Astrocyte of the hippocampus (primary cell): ENCODE measurements at regions not wholly inside any gene's neighbourhood (a gene's known extent, or its start where the extent isn't known, plus 50 kb on each side); places are given as distances from the start of the nearest gene placed in this dataset.

Experiments
- DNase-seq: peaks from one replicate; pipeline ENCODE4 v3.0.0; 2011; ENCODE audit warnings: low read depth, low spot score

GRCh38 chrX:42096265-42096920, 173.0 kb upstream of the CASK start:
- peak; percentile 90 for DNase-seq

DNA sequence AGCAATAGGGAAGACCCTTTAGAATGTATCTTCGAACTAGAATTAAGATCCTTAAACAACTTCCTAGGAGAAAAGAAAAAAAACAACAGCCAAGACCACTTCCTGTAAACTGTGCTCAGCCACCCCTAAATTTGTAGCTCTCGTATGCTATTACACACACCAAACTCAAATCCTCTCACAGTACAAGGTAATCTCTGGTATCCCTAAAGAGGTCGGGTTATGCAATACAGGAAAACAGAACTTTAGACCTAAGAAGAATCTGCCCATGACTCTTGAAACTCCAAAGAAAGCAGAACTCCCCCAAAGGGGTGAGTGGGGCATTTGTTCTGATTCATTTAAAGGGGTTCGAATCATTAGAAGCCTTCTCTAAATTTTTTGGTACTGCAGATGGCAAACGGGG, 170.9 kb upstream of the CASK start:
- DNase-seq = no peak

GRCh38 chrX:42093756-42094155, 170.4 kb upstream of the CASK start:
- DNase-seq = no peak

DNA sequence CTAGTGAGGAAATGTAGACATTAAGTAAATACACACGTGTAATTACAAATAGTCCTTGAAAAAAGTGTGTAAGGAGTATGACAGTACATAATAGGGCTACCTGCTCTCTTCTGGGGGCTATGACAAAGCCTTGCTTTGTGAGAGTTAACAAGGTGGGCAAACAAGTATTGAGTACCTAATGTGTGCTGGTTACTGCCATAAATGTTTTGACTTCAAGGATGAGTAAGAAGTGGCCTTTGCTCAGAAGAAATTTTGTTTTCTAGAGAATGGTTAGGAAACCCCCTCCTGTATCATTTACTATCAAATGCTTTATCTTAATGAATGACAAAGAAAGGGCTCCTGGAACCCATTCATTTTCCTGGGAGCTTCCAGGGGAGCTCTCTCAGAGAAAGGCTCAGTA, 167.0 kb upstream of the CASK start:
- no peak for DNase-seq

DNA sequence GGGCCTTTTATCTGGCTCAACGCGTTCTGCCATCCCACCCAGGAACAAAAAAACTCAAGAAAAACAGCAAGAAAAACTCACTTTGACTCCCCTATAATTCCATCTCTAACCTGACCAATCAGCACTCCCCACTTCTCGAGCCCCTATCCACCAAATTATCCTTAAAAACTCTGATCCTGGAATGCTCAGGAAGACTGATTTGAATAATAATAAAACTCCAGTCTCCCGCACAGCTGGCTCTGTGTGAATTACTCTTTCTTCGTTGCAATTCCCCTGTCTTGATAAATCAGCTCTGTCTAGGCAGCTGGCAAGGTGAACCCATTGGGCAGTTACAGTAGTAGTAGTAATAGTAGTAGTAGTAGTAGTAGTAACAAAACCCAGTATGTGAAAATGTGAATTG, 165.7 kb upstream of the CASK start:
- DNase-seq = no peak

- DNase-seq = no peak
Measured at GRCh38 chrX:42087960-42088359, 164.6 kb upstream of the CASK start.

DNA sequence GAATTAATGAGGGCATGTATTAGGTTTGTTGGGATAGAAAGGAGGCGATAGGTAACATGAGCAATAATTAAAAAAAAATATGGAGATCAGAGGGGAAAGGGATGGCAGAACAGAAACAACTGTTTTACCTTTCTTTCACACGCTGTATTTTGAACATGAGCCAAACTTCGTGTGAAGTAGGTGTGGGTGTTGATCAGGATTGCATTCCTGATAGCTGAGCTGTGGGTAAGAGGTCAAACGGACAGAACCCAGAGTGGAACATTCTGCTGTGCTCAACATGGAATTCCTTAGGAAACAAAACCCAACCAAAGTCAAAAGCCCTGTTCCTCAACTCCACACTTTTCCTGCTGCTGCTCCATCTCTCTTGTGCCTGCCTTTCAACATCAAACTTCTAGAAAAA, 162.5 kb upstream of the CASK start:
- DNase-seq = peak; percentile 21

GRCh38 chrX:42079968-42080367, 156.6 kb upstream of the CASK start:
- DNase-seq = no peak

DNA sequence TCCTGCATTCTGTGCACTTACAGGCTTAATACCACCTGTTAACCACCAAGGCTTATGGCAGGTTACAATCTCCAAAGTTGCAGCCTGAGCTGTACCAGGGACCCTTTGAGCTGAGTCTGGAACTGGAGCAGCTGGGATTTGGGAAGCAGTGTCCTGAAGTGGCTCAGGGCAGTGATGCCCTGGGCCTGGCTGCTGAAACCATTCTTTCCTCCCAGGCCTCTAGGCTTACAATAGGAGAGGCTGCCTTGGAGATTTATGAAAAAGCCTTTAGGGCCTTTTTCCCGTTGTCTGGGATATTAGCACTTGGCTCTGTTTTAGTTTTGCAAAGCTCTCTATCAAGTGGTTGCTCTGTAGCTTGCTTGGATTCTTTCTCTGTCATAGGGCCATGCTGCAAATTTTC, 154.3 kb upstream of the CASK start:
- DNase-seq = no peak

GRCh38 chrX:42075032-42075431, 151.7 kb upstream of the CASK start:
- no peak for DNase-seq

GRCh38 chrX:42073448-42073847, 150.1 kb upstream of the CASK start:
- DNase-seq = no peak

GRCh38 chrX:42070866-42071265, 147.5 kb upstream of the CASK start:
- DNase-seq = no peak

DNA sequence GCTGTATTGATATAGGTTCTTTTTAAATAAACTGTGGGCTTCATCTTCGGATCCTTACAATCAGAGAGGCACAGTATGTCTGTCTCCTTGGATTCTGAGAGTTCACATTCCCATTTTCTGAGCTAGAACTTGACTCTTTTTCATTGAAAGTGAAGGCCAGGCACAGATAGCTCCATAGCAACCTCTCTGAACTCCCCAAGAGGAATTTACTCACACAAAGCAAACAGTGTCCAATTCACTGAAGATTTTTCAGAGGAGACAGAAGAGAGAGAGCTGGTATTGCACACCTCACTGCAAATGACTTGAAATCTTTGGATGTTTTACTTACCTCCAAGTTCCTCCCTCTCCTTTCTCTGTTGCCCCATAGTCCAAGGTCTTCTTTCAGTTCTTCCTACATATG, 130.9 kb upstream of the CASK start:
- DNase-seq = peak; percentile 2

- DNase-seq = no peak
Measured at GRCh38 chrX:42050345-42050744, 127.0 kb upstream of the CASK start.

GRCh38 chrX:42047886-42048285, 124.5 kb upstream of the CASK start:
- DNase-seq = no peak

- no peak for DNase-seq
Measured at GRCh38 chrX:42028109-42028508, 104.8 kb upstream of the CASK start.

DNA sequence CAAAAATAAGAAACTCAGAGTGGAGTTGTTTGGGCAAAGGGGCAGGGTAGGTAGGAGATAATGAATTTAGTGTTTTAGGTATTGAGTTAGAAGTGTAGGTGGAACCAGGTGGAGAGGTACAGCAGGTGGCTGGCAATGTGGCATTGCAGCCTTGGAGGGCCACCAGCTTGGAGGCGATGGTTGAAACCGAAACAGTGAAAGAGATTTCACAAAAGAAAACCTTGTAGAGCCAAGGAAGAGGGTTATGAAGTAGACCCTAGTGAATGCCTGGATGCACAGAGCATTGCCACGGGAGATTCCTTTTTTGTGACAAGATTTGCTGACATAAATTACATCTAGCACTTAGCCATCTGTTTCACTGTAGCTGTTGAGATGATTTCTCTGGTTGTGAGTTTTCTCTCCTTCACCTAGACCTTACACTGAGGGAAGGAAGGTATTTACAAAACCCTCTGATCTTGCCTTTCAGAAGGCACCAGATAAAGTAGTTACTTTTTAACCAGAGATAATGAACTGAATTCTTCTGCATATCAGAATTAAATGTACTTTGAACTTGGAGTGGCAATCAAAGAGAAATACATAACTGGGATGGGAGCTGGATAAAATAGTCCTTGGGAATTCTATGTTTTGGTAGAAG, 104.1 kb upstream of the CASK start:
- no peak for DNase-seq

- DNase-seq = no peak
Measured at GRCh38 chrX:42025861-42026260, 102.5 kb upstream of the CASK start.

GRCh38 chrX:42023122-42023521, 99.8 kb upstream of the CASK start:
- no peak for DNase-seq

- DNase-seq = no peak
Measured at GRCh38 chrX:42022158-42022557, 98.8 kb upstream of the CASK start.

GRCh38 chrX:42021058-42021457, 97.7 kb upstream of the CASK start:
- no peak for DNase-seq

GRCh38 chrX:42020225-42020624, 96.9 kb upstream of the CASK start:
- DNase-seq = no peak

DNA sequence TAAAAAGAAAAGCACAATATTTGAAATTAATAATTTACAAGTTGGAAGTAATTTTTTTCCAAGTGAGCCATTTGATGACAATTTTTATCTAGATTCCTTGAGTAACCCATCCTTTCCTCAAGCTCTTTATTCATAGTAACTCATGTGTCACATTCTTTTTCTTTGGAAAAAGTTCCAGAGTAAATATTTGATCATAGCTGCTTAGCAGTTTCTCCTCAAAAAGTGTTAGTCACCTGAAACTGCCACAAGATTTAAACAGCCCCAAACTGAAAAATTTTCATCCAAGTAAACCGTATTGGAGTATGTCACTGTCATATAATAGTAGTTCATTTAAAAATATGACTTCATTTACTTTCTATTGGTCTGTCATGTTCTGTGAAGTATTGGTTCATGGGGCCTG, 94.6 kb upstream of the CASK start:
- peak; percentile 1 for DNase-seq

DNA sequence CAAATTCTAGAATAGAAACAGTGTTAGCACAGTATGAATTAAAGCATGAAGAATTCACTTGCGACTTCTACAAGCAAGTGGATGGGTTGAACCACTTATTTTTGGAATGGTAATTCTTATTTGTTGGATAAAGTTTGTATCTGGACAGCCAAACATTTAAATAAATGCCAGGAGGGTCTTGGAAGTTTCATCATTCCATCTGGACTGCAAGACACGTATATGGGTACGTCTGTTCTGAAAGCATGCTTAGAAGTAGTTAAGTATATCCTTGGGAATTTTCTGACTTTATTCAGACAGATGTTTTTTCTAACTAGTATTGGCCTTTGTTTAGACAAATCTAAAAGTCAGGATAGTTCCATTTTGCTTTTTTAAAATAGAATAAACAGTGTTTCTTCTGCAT, 77.5 kb upstream of the CASK start:
- no peak for DNase-seq
